ENCODE measurements at regions not wholly inside any gene's neighbourhood (a gene's known extent, or its start where the extent isn't known, plus 50 kb on each side); places are given as distances from the start of the nearest gene placed in this dataset.
"Not testable (repeated sequence)": the region's sequence is repeated elsewhere in the genome, so short reads cannot be mapped to it uniquely, and the experiment has no call there.

DNA sequence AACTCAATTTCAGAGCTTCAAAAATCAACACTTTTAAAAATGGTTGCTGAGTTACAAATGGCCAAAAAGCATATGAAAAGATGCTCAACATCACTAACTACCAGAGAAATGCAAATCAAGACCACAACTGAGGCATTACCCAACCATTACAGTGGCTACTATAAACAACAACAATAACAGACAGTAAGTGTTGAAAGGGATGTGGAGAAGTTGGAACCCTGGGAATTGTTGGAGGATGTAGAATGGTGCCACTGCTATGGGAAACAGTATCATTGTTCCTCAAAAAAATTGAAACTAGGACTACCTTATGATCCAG lies 173.3 kb upstream of the SPRED2 start:
- Histone ChIP-seq H4K20me1 (ENCODE audit: insufficient read depth, low read length) (no peaks in the 10 kb centered on the region), H3K9me3 (ENCODE audit: low read depth, low read length) (no peaks in the 10 kb centered on the region), H3K36me3 (ENCODE audit: insufficient read depth, low read length) (no peaks in the 10 kb centered on the region), H3K27me3 (ENCODE audit: insufficient read depth, low read length) (peaks cover 18% of the 10 kb centered on the region), H2AFZ (ENCODE audit: low read length) (no peak overlapping the region), H3K4me1 (ENCODE audit: insufficient read depth, low read length) (no peaks in the 10 kb centered on the region), H3K4me3 (ENCODE audit: insufficient read depth, low read length) (no peak overlapping the region), H3K27ac (ENCODE audit: low read depth, low read length) (no peak overlapping the region), H3K4me2 (ENCODE audit: insufficient read depth, low read length) (no peak overlapping the region), H3K79me2 (ENCODE audit: insufficient read depth, low read length) (no peaks in the 10 kb centered on the region)
- DNase-seq (ENCODE audit: insufficient read length, low spot score, missing footprints) = no peak
- TF ChIP-seq, protein P1, sequence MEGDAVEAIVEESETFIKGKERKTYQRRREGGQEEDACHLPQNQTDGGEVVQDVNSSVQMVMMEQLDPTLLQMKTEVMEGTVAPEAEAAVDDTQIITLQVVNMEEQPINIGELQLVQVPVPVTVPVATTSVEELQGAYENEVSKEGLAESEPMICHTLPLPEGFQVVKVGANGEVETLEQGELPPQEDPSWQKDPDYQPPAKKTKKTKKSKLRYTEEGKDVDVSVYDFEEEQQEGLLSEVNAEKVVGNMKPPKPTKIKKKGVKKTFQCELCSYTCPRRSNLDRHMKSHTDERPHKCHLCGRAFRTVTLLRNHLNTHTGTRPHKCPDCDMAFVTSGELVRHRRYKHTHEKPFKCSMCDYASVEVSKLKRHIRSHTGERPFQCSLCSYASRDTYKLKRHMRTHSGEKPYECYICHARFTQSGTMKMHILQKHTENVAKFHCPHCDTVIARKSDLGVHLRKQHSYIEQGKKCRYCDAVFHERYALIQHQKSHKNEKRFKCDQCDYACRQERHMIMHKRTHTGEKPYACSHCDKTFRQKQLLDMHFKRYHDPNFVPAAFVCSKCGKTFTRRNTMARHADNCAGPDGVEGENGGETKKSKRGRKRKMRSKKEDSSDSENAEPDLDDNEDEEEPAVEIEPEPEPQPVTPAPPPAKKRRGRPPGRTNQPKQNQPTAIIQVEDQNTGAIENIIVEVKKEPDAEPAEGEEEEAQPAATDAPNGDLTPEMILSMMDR (IDR thresholded peaks at IDR 0.05; ENCODE audit: extremely low read depth, low read depth, low read length) = no peak

DNA sequence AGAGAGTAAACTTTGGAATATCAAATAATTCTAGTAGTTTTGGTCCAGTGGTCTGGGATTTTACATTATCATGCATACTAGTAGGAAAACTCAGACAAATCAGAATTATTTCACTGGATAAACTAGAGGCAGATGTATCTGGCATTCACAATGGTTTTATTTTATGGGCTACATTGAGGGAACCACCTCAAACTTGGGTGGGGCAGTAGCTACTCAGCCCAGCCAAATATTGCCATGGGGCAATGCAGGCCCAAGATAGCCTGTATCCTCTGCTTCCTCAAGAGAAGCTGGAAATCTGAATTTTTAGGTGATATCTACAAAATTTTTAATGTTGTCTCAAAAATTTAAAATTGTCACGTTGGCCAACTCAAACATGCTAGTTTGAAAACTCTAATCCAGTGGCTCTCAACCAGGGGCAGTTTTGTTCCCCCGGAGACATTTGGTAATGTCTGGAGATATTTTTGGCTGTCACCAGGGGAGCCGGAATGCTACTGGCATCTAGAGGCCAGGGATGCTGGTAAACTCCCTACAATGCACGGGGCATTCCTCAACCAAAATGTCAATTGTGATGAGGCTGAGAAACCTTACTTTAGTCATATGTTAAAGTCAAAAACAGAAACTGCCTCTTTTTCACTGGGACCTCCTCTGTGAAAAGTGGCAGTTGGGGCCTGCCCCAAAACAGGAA lies 172.8 kb upstream of the SPRED2 start:
- Histone ChIP-seq H3K4me1 (ENCODE audit: insufficient read depth, low read length) (no peaks in the 10 kb centered on the region), H3K27me3 (ENCODE audit: insufficient read depth, low read length) (peaks cover 18% of the 10 kb centered on the region), H4K20me1 (ENCODE audit: insufficient read depth, low read length) (no peaks in the 10 kb centered on the region), H3K4me3 (ENCODE audit: insufficient read depth, low read length) (no peak overlapping the region), H3K36me3 (ENCODE audit: insufficient read depth, low read length) (no peaks in the 10 kb centered on the region), H3K27ac (ENCODE audit: low read depth, low read length) (no peak overlapping the region), H3K4me2 (ENCODE audit: insufficient read depth, low read length) (no peak overlapping the region), H3K79me2 (ENCODE audit: insufficient read depth, low read length) (no peaks in the 10 kb centered on the region), H2AFZ (ENCODE audit: low read length) (no peak overlapping the region), H3K9me3 (ENCODE audit: low read depth, low read length) (no peaks in the 10 kb centered on the region)
- DNase-seq (ENCODE audit: insufficient read length, low spot score, missing footprints) = no peak
- TF ChIP-seq, protein P1 (IDR thresholded peaks at IDR 0.05; ENCODE audit: extremely low read depth, low read depth, low read length) = no peak

DNA sequence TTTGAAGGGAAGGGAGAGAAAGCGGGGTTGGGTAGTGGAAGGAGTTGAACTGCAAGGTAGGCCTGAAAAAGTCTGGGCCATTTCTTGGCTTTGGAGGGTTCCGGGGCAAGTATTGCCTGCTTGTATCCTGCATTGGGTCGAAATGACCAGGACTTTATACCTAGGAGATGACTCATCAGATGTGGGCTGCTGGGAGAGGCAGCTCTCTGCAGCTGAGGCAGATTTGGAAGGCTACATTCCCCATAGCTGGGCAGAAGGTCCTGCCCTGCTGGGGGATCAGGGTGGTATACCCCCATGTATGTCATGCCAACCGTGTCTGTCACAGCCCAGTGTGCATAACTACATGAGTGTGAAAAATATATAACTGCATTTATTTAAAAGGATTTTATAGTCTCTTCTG lies 171.8 kb upstream of the SPRED2 start:
- no peaks in the 10 kb centered on the region for H3K79me2 ChIP-seq (ENCODE audit: insufficient read depth, low read length)
- peaks cover 18% of the 10 kb centered on the region for H3K27me3 ChIP-seq (ENCODE audit: insufficient read depth, low read length)
- H3K4me3 ChIP-seq (ENCODE audit: insufficient read depth, low read length) = no peak overlapping the region
- no peaks in the 10 kb centered on the region for H3K9me3 ChIP-seq (ENCODE audit: low read depth, low read length)
- no peaks in the 10 kb centered on the region for H3K36me3 ChIP-seq (ENCODE audit: insufficient read depth, low read length)
- TF ChIP-seq, protein P1 (IDR thresholded peaks at IDR 0.05; ENCODE audit: extremely low read depth, low read depth, low read length) = no peak
- no peak overlapping the region for H2AFZ ChIP-seq (ENCODE audit: low read length)
- H3K4me1 ChIP-seq (ENCODE audit: insufficient read depth, low read length) = no peaks in the 10 kb centered on the region
- no peak overlapping the region for H3K27ac ChIP-seq (ENCODE audit: low read depth, low read length)
- no peaks in the 10 kb centered on the region for H4K20me1 ChIP-seq (ENCODE audit: insufficient read depth, low read length)
- H3K4me2 ChIP-seq (ENCODE audit: insufficient read depth, low read length) = no peak overlapping the region
- DNase-seq (ENCODE audit: insufficient read length, low spot score, missing footprints) = no peak

DNA sequence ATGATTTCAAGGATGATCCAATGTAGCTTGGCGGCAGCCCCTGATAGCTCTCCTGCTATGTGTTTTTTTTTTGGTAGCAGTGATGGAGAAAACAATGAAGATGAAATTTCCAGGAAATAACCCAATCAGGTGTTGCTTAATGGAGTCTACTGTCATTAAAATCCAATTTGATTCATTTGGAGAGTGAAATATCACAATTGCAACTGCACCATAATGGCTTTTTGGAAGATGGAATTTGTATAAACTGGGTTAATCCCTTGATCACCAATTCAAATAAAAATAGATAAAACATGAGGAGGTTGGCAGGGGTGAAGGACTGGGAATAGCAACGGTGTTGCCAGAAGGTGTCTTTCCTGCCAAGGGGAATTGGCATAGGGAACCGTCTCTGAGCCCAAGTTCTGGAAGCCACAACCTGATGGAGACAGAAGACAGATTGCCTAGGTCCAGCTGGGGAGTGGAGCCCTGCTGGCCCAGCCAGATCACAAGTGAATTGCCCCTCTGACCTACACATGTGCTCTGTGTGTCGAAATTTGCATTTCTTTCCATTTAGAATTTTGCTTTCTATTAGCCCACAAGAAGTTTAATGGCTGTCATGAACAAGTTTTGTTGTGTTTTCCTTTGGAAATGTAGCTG lies 170.3 kb upstream of the SPRED2 start:
- Histone ChIP-seq H3K9me3 (ENCODE audit: low read depth, low read length) (no peaks in the 10 kb centered on the region), H2AFZ (ENCODE audit: low read length) (no peak overlapping the region), H3K4me1 (ENCODE audit: insufficient read depth, low read length) (no peaks in the 10 kb centered on the region), H4K20me1 (ENCODE audit: insufficient read depth, low read length) (no peaks in the 10 kb centered on the region), H3K4me2 (ENCODE audit: insufficient read depth, low read length) (no peak overlapping the region), H3K4me3 (ENCODE audit: insufficient read depth, low read length) (no peak overlapping the region), H3K79me2 (ENCODE audit: insufficient read depth, low read length) (no peaks in the 10 kb centered on the region), H3K27ac (ENCODE audit: low read depth, low read length) (no peak overlapping the region), H3K27me3 (ENCODE audit: insufficient read depth, low read length) (peaks cover 5% of the 10 kb centered on the region), H3K36me3 (ENCODE audit: insufficient read depth, low read length) (no peaks in the 10 kb centered on the region)
- TF ChIP-seq, protein P1 (IDR thresholded peaks at IDR 0.05; ENCODE audit: extremely low read depth, low read depth, low read length) = no peak
- no peak for DNase-seq (ENCODE audit: insufficient read length, low spot score, missing footprints)

DNA sequence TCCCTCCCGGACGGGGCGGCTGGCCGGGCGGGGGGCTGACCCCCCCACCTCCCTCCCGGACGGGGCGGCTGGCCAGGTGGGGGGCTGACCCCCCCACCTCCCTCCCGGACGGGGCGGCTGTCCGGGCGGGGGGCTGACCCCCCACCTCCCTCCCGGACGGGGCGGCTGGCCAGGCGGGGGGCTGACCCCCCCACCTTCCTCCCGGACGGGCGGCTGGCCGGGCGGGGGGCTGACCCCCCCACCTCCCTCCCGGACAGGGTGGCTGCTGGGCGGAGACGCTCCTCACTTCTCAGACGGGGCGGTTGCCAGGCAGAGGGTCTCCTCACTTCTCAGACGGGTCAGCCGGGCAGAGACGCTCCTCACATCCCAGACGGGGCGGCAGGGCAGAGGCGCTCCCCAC lies 168.5 kb upstream of the SPRED2 start:
- H4K20me1 ChIP-seq (ENCODE audit: insufficient read depth, low read length); H3K27ac ChIP-seq (ENCODE audit: low read depth, low read length); H2AFZ ChIP-seq (ENCODE audit: low read length); DNase-seq (ENCODE audit: insufficient read length, low spot score, missing footprints); H3K79me2 ChIP-seq (ENCODE audit: insufficient read depth, low read length); H3K36me3 ChIP-seq (ENCODE audit: insufficient read depth, low read length); H3K4me2 ChIP-seq (ENCODE audit: insufficient read depth, low read length); H3K27me3 ChIP-seq (ENCODE audit: insufficient read depth, low read length); H3K4me3 ChIP-seq (ENCODE audit: insufficient read depth, low read length); H3K4me1 ChIP-seq (ENCODE audit: insufficient read depth, low read length); H3K9me3 ChIP-seq (ENCODE audit: low read depth, low read length): not testable (repeated sequence)

DNA sequence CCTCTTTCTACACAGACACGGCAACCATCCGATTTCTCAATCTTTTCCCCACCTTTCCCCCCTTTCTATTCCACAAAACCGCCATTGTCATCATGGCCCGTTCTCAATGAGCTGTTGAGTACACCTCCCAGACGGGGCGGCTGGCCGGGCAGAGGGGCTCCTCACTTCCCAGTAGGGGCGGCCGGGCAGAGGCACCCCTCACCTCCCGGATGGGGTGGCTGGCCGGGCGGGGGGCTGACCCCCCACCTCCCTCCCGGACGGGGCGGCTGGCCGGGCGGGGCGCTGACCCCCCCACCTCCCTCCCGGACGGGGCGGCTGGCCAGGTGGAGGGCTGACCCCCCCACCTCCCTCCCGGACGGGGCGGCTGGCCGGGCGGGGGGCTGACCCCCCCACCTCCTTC lies 168.0 kb upstream of the SPRED2 start:
- H3K9me3 ChIP-seq (ENCODE audit: low read depth, low read length); H3K27me3 ChIP-seq (ENCODE audit: insufficient read depth, low read length); DNase-seq (ENCODE audit: insufficient read length, low spot score, missing footprints); H3K4me1 ChIP-seq (ENCODE audit: insufficient read depth, low read length); H2AFZ ChIP-seq (ENCODE audit: low read length); H3K4me3 ChIP-seq (ENCODE audit: insufficient read depth, low read length); H3K36me3 ChIP-seq (ENCODE audit: insufficient read depth, low read length); H3K27ac ChIP-seq (ENCODE audit: low read depth, low read length); H3K4me2 ChIP-seq (ENCODE audit: insufficient read depth, low read length); H3K79me2 ChIP-seq (ENCODE audit: insufficient read depth, low read length); H4K20me1 ChIP-seq (ENCODE audit: insufficient read depth, low read length): not testable (repeated sequence)
